Endothelial cell (in vitro differentiated cells): ENCODE measurements at regions not wholly inside any gene's neighbourhood (a gene's known extent, or its start where the extent isn't known, plus 50 kb on each side); places are given as distances from the start of the nearest gene placed in this dataset.

ENCODE experiments used
- DNase-seq: peaks from one replicate; pipeline ENCODE4 v3.0.0; 2021; ENCODE audit warnings: low spot score
- H3K27ac Mint-ChIP-seq: one replicate; pipeline ENCODE4 v1.8.0; 2021; ENCODE audit warnings: mixed read lengths, inconsistent platforms; ENCODE audit not compliant: unreplicated experiment
- H3K27me3 Mint-ChIP-seq: one replicate; pipeline ENCODE4 v1.8.0; 2021; ENCODE audit warnings: mild to moderate bottlenecking, moderate library complexity, mixed read lengths, inconsistent platforms; ENCODE audit not compliant: unreplicated experiment
- H3K36me3 Mint-ChIP-seq: one replicate; pipeline ENCODE4 v1.8.0; 2021; ENCODE audit warnings: mild to moderate bottlenecking, low read depth, mixed read lengths, inconsistent platforms; ENCODE audit not compliant: unreplicated experiment
- H3K4me1 Mint-ChIP-seq: one replicate; pipeline ENCODE4 v1.8.0; 2021; ENCODE audit warnings: mild to moderate bottlenecking, mixed read lengths, inconsistent platforms; ENCODE audit not compliant: unreplicated experiment
- H3K4me3 Mint-ChIP-seq: one replicate; pipeline ENCODE4 v1.8.0; 2021; ENCODE audit warnings: mild to moderate bottlenecking, mixed read lengths, inconsistent platforms; ENCODE audit not compliant: unreplicated experiment
- H3K9me3 Mint-ChIP-seq: one replicate; pipeline ENCODE4 v1.8.0; 2021; ENCODE audit warnings: mixed read lengths, inconsistent platforms; ENCODE audit not compliant: unreplicated experiment
- TF ChIP-seq, protein P1 (sequence below): fragments of 200-600 bp; sonication (generic); IDR thresholded peaks from one replicate; pipeline ENCODE4 v1.5.0; 2021; ENCODE audit warnings: antibody characterized with exemption; ENCODE audit not compliant: unreplicated experiment

DNA sequence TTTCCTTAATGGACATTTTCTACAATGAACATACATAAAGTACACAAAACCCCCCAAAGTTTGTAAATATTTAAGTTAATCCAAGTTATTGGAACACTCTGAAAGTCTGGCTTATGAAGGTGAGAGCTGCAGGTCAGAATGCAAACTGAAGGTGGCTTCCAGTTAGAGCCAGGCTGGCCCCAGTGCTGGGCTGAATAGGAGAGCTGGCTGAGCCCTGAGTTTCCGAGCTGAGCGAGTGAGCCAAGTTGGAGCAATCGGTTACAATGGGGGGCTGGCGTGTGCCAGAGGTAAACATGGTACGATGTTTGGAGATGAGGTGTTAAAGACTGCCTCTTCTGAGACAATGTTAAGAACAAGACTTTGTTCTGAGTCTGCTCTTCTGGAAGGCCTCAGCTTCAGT, 230.8 kb upstream of the MCTP2 start:
- Mint-ChIP-seq H3K4me3 (no peak overlapping the region), H3K27me3 (no peaks in the 10 kb centered on the region), H3K27ac (no peak overlapping the region), H3K36me3 (no peaks in the 10 kb centered on the region), H3K4me1 (no peaks in the 10 kb centered on the region), H3K9me3 (no peaks in the 10 kb centered on the region)
- DNase-seq = no peak
- TF ChIP-seq, protein P1, sequence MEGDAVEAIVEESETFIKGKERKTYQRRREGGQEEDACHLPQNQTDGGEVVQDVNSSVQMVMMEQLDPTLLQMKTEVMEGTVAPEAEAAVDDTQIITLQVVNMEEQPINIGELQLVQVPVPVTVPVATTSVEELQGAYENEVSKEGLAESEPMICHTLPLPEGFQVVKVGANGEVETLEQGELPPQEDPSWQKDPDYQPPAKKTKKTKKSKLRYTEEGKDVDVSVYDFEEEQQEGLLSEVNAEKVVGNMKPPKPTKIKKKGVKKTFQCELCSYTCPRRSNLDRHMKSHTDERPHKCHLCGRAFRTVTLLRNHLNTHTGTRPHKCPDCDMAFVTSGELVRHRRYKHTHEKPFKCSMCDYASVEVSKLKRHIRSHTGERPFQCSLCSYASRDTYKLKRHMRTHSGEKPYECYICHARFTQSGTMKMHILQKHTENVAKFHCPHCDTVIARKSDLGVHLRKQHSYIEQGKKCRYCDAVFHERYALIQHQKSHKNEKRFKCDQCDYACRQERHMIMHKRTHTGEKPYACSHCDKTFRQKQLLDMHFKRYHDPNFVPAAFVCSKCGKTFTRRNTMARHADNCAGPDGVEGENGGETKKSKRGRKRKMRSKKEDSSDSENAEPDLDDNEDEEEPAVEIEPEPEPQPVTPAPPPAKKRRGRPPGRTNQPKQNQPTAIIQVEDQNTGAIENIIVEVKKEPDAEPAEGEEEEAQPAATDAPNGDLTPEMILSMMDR = no peak

DNA sequence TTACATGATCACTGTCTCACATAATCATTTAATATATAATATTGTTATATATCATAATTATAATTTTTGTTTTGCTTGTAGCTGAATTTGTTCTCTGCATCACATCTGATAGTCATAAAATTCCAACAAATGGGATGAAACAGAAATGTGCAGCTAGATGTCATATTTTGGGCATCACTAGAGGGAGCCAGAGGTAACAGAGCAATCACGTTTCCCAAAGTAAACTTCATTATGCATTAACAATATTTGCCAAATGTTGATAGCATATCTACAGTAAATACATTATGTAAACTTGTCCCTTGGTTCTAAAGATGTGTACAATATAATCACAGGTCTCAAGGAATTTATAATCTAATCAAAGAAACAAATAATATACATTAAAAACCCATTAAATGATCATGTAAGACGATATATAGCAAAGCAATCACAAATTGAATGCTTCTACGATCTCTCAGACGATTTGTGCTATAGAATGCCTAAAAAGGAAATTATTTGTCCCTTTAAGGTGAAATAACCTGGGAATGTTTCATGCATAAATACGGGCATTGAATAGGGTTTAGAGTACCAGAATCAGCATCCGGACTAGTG, 234.2 kb upstream of the MCTP2 start:
- Mint-ChIP-seq H3K4me1 (no peaks in the 10 kb centered on the region), H3K27ac (no peak overlapping the region), H3K9me3 (no peaks in the 10 kb centered on the region), H3K36me3 (no peaks in the 10 kb centered on the region), H3K4me3 (no peak overlapping the region), H3K27me3 (no peaks in the 10 kb centered on the region)
- DNase-seq = peak; percentile 28
- TF ChIP-seq, protein P1 = peak; percentile 76

DNA sequence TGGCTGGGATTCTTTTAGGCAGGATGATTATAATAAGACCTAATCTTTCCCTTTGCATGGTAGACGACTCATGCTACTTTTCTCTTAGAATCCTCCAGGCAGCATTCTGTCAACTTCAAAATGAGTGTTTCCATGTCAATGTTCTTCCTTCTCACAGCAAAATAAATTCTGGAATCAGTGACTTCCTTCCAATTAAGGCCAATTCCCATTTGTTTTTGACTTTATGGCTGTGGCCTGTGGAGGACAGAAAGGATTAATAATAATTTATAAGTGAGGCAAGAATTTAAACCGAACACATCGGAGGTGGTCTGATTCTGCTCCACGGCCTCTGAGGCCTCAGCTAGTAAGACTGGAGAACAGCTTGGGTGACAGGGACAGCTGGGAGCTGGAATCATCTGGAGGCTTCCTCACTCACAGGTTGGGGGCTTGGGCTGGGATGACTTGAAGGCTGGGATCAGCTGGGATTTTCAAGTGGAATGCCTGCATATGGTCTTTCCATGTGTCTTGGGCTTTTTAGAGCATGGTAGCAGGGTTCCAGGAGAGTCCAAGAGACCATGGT, 241.8 kb upstream of the MCTP2 start:
- no peaks in the 10 kb centered on the region for H3K27me3 Mint-ChIP-seq

DNA sequence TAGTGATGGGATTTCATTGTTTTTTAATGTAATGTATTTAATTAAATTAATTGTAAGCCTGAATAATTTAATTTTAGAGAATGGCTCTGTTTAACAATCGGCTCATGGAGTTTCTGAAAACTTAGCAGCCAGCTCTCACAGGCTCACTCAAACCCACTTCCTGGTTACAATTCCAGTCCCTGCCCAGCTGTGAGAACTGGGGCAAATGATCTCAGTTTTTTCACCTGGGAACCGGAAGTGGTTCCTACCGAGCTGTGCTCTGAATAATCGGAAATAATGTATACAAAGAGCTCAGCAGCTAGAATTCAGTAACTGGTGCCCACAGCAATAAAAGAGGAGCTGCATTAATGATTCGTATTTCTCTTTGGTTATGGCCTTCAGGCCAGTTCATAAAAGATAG, 244.3 kb upstream of the MCTP2 start:
- no peak overlapping the region for H3K27ac Mint-ChIP-seq
- DNase-seq = no peak
- no peaks in the 10 kb centered on the region for H3K36me3 Mint-ChIP-seq
- no peaks in the 10 kb centered on the region for H3K9me3 Mint-ChIP-seq
- no peaks in the 10 kb centered on the region for H3K4me1 Mint-ChIP-seq
- H3K27me3 Mint-ChIP-seq = no peaks in the 10 kb centered on the region
- H3K4me3 Mint-ChIP-seq = no peak overlapping the region
- TF ChIP-seq, protein P1 = no peak

More for the DNA sequence above, 241.8 kb upstream of the MCTP2 start:
- H3K4me3 Mint-ChIP-seq = no peak overlapping the region
- no peaks in the 10 kb centered on the region for H3K36me3 Mint-ChIP-seq
- H3K9me3 Mint-ChIP-seq = no peaks in the 10 kb centered on the region
- no peak for DNase-seq
- H3K4me1 Mint-ChIP-seq = no peaks in the 10 kb centered on the region
- TF ChIP-seq, protein P1 = no peak
- no peak overlapping the region for H3K27ac Mint-ChIP-seq

DNA sequence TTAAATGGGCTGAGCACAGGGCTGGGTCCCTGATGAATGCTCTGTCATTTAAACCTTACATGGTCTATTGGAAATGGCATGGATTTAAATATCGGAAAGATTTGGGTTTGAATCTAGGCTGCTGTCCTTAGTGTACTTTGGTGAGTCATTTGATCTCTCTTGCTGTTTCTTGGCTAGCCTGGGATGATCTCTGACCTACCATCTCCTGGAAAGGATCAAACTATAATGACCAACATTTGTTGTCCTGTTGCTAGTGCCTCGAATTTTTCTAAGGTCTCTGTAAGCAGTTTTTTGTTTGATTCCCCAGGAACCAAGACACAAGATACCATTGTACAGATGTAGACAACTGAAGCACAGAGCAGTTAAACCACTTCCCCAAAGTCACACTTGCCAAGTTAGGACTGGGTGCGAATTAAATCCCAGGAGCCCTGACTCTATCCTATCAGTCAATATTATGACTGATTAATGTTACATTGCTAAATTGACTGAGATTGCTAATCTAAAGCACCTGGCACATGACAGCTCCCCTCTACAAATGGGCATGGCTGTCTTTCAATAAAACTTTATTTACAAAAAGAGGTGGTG, 244.9 kb upstream of the MCTP2 start:
- Mint-ChIP-seq H3K27ac (no peak overlapping the region), H3K27me3 (no peaks in the 10 kb centered on the region), H3K4me3 (no peak overlapping the region), H3K9me3 (no peaks in the 10 kb centered on the region), H3K36me3 (no peaks in the 10 kb centered on the region), H3K4me1 (no peaks in the 10 kb centered on the region)
- TF ChIP-seq, protein P1 = no peak
- no peak for DNase-seq
